GM21423 (cell line): ENCODE measurements at regions not wholly inside any gene's neighbourhood (a gene's known extent, or its start where the extent isn't known, plus 50 kb on each side); places are given as distances from the start of the nearest gene placed in this dataset.

Experiments used
- ATAC-seq: cut with Tn5 transposase; IDR thresholded peaks from one replicate; pipeline ENCODE4 v1.9.1; 2021; ENCODE audit warnings: mild to moderate bottlenecking, moderate library complexity; ENCODE audit not compliant: unreplicated experiment

GRCh38 chr6:100944644-100945043 is 63.5 kb upstream of the ASCC3 start:
- ATAC-seq = no peak

GRCh38 chr6:100946021-100946540 is 65.0 kb upstream of the ASCC3 start:
- ATAC-seq = no peak

GRCh38 chr6:100946711-100947110 is 65.6 kb upstream of the ASCC3 start:
- ATAC-seq = no peak

- no peak for ATAC-seq
Measured at GRCh38 chr6:100948381-100949133, 67.4 kb upstream of the ASCC3 start.

- no peak for ATAC-seq
Measured at GRCh38 chr6:100952006-100952405, 70.9 kb upstream of the ASCC3 start.

GRCh38 chr6:100959280-100959679 is 78.2 kb upstream of the ASCC3 start:
- no peak for ATAC-seq

- ATAC-seq = no peak
Measured at GRCh38 chr6:100962466-100962865, 81.3 kb upstream of the ASCC3 start.

GRCh38 chr6:100965067-100965466 is 83.9 kb upstream of the ASCC3 start:
- no peak for ATAC-seq

GRCh38 chr6:100968949-100969348 is 87.8 kb upstream of the ASCC3 start:
- ATAC-seq = no peak

GRCh38 chr6:100979267-100979666 is 98.1 kb upstream of the ASCC3 start:
- no peak for ATAC-seq

GRCh38 chr6:100980949-100981348 is 99.8 kb upstream of the ASCC3 start:
- no peak for ATAC-seq

- no peak for ATAC-seq
Measured at GRCh38 chr6:100986921-100987320, 105.8 kb upstream of the ASCC3 start.

GRCh38 chr6:100987556-100987955 is 106.4 kb upstream of the ASCC3 start:
- no peak for ATAC-seq

GRCh38 chr6:100988391-100988984 is 107.4 kb upstream of the ASCC3 start:
- ATAC-seq = no peak

- ATAC-seq = no peak
Measured at GRCh38 chr6:100990070-100990469, 108.9 kb upstream of the ASCC3 start.

- no peak for ATAC-seq
Measured at GRCh38 chr6:100996409-100996808, 115.3 kb upstream of the ASCC3 start.

- ATAC-seq = no peak
Measured at GRCh38 chr6:100998111-100998510, 117.0 kb upstream of the ASCC3 start.

GRCh38 chr6:100999034-100999597 is 118.0 kb upstream of the ASCC3 start:
- no peak for ATAC-seq

- no peak for ATAC-seq
Measured at GRCh38 chr6:101000341-101000740, 119.2 kb upstream of the ASCC3 start.

GRCh38 chr6:101001012-101001411 is 119.9 kb upstream of the ASCC3 start:
- no peak for ATAC-seq

GRCh38 chr6:101001607-101002006 is 120.5 kb upstream of the ASCC3 start:
- no peak for ATAC-seq

GRCh38 chr6:101003075-101003474 is 121.9 kb upstream of the ASCC3 start:
- ATAC-seq = no peak
